ENCODE measurements at regions not wholly inside any gene's neighbourhood (a gene's known extent, or its start where the extent isn't known, plus 50 kb on each side); places are given as distances from the start of the nearest gene placed in this dataset.

DNA sequence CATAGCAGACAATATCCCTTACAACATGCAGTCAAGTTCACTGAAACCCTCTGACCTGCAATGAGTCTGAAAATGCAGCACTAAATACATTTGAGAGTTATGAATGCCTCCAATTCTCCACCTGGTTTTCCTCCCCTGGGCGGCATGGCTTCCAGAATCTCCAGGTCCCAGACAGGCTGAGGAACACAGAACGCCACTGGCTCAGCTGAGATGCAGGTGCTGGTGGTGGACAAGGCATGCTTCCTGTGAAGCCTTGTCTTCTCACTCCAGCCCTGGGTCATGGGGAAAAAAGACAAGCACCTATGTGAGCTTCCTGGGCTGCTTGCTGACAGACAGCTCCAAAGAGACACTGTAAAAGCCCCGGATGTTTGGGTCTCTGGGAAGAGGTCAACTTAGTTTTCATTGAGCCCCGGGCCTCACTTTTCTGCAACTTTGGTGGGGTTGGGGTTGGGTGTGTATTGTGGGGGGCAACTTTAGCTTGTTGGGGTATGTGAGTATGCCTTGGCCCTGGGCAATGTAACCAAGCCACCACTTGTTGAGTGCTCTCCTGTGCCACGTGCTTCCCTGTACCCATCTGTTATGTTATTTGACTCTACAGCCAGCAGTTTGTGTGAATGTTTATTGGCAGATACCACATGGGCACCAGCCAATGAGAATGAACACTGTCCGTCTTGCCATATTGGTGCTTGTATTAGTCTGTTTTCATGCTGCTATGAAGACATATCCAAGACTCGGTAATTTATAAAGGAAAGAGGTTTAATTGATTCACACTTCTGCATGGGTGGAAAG is 127.8 kb downstream of the EMX2 start:
- no peak for DNase-seq
- Mint-ChIP-seq H3K9me3 (peaks cover 44% of the 10 kb centered on the region), H3K4me1 (ENCODE audit: low read depth) (no peaks in the 10 kb centered on the region), H3K36me3 (ENCODE audit: low read depth) (no peaks in the 10 kb centered on the region), H3K27me3 (ENCODE audit: insufficient read depth) (peaks cover 4% of the 10 kb centered on the region), H3K27ac (no peak overlapping the region), H3K4me3 (no peak overlapping the region)
- TF ChIP-seq, protein P1, sequence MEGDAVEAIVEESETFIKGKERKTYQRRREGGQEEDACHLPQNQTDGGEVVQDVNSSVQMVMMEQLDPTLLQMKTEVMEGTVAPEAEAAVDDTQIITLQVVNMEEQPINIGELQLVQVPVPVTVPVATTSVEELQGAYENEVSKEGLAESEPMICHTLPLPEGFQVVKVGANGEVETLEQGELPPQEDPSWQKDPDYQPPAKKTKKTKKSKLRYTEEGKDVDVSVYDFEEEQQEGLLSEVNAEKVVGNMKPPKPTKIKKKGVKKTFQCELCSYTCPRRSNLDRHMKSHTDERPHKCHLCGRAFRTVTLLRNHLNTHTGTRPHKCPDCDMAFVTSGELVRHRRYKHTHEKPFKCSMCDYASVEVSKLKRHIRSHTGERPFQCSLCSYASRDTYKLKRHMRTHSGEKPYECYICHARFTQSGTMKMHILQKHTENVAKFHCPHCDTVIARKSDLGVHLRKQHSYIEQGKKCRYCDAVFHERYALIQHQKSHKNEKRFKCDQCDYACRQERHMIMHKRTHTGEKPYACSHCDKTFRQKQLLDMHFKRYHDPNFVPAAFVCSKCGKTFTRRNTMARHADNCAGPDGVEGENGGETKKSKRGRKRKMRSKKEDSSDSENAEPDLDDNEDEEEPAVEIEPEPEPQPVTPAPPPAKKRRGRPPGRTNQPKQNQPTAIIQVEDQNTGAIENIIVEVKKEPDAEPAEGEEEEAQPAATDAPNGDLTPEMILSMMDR (IDR thresholded peaks at IDR 0.05): no peak

DNA sequence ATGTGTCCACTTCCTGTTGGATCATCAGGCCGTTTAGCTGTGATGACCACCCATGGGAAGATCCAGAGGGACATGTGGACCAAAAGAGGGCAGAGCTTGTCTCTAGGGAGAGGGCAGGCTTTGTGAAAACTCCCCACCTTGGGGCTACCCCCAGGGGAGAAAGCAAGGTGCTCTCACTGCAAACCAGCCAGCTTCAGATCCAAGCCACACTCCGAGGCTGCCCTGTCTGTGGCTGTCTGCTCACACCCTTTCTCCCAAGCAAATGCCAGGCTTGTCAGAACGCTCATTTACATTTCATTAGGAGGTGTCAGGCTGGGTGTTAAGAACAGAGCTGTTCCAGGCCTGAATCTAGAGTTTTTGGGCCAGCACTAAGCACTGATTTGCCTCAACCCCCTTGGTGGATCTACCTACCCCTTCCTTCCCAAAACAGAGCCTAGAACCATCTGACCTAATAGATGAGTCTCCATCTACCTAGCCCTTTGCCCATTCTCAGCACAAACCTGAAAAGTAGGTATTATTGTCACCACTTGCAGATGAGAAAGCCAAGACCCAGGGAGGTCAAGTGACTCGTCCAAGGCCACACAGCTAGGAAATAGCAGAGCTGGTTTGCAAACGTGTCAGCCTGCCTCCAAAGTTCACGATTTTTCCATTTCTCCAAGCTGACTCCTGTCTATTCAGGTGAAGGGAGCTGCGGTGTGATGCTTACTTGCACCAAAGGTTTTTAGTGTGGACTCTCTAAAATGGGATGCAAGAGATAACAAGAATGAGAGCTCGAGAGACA is 130.9 kb downstream of the EMX2 start:
- Mint-ChIP-seq H3K27ac (no peak overlapping the region), H3K36me3 (ENCODE audit: low read depth) (no peaks in the 10 kb centered on the region), H3K27me3 (ENCODE audit: insufficient read depth) (no peaks in the 10 kb centered on the region), H3K4me1 (ENCODE audit: low read depth) (no peaks in the 10 kb centered on the region), H3K4me3 (no peak overlapping the region), H3K9me3 (peaks cover 37% of the 10 kb centered on the region)
- DNase-seq: no peak
- TF ChIP-seq, protein P1 (IDR thresholded peaks at IDR 0.05): no peak

DNA sequence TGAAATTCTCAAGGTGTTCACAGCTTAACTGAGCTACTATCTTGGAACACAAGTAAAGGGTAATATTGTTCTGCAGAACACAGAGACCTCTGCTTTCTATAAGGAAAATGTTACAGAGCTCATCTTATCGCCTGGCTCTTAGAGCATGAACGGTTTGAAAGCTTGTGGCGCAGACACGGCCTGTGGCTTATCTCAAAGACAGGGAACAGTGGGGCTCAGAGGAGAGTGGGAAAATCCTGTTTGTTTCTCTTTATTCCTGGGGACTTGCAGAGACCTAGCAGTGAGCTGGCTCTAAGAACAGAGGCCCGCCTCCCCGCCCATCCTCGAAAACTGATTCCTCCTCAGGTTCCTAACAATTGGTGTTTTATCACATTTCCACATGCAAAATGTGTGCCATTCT is 131.7 kb downstream of the EMX2 start:
- H3K36me3 Mint-ChIP-seq (ENCODE audit: low read depth): no peaks in the 10 kb centered on the region
- no peak overlapping the region for H3K27ac Mint-ChIP-seq

DNA sequence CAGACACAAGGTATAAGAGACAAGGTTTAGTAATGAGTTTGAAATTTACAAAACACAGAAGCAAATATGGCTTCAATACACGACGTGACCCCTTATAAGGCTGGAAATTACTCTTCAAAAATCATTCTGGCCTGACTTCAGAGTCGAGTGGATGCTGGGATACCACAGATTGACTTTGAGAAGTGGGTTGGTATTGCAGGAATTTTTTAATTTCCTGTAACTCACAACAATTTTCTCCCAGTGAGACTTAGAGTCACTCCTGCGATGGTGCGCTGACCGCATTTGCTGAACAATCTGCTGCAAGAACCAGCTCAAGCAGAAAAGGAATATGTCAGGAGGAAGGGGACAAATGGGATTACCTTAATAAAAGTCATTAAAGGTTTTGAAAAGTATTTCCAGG is 132.1 kb downstream of the EMX2 start:
- H3K27ac Mint-ChIP-seq: no peak overlapping the region
- H3K4me3 Mint-ChIP-seq: no peak overlapping the region
- H3K4me1 Mint-ChIP-seq (ENCODE audit: low read depth): no peaks in the 10 kb centered on the region
- no peaks in the 10 kb centered on the region for H3K27me3 Mint-ChIP-seq (ENCODE audit: insufficient read depth)
- H3K9me3 Mint-ChIP-seq: peaks cover 38% of the 10 kb centered on the region
- no peak for DNase-seq
- no peaks in the 10 kb centered on the region for H3K36me3 Mint-ChIP-seq (ENCODE audit: low read depth)
- TF ChIP-seq, protein P1 (IDR thresholded peaks at IDR 0.05): no peak

More for the DNA sequence above, 131.7 kb downstream of the EMX2 start:
- peaks cover 39% of the 10 kb centered on the region for H3K9me3 Mint-ChIP-seq
- no peaks in the 10 kb centered on the region for H3K4me1 Mint-ChIP-seq (ENCODE audit: low read depth)
- H3K27me3 Mint-ChIP-seq (ENCODE audit: insufficient read depth): no peaks in the 10 kb centered on the region
- no peak overlapping the region for H3K4me3 Mint-ChIP-seq
- TF ChIP-seq, protein P1 (IDR thresholded peaks at IDR 0.05): no peak
- DNase-seq: no peak

DNA sequence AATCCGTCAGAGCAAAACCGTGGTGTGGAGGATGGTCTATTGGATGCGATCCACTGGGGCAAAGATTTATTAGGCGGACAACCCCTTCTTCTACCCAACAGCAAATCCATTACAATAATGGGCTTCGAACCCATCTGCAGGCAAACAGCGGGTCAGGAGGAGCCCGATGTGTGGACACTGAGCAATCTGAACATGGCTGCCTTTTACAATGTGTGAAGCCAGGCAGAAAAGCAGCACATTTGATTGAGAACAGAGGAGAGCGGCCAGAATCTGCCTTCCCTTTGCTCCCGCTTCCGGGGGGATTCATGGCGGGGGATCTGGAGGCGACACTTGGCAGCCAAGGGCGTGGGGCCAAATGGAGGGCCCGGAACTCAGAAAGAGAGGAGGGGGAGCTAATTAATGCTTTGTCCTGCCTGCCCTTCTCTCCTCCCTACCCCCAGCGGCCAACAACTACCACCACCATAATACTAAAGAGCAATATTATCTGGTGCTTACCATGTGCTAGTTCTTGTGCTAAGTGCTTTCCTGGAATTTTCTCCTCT is 133.0 kb downstream of the EMX2 start:
- no peaks in the 10 kb centered on the region for H3K36me3 Mint-ChIP-seq (ENCODE audit: low read depth)
- H3K27me3 Mint-ChIP-seq (ENCODE audit: insufficient read depth): no peaks in the 10 kb centered on the region
- TF ChIP-seq, protein P1 (IDR thresholded peaks at IDR 0.05): no peak
- peaks cover 36% of the 10 kb centered on the region for H3K9me3 Mint-ChIP-seq
- no peaks in the 10 kb centered on the region for H3K4me1 Mint-ChIP-seq (ENCODE audit: low read depth)
- H3K4me3 Mint-ChIP-seq: no peak overlapping the region
- H3K27ac Mint-ChIP-seq: no peak overlapping the region
- no peak for DNase-seq

Data from HFFc6 (cell line).